Coronary artery (tissue), 2 donors: ENCODE measurements at regions not wholly inside any gene's neighbourhood (a gene's known extent, or its start where the extent isn't known, plus 50 kb on each side); places are given as distances from the start of the nearest gene placed in this dataset.

Experiments used
- DNase-seq: peaks from one replicate; pipeline ENCODE4 v3.0.0-alpha.2; 2017; ENCODE audit warnings: low spot score
- H3K27ac ChIP-seq, 2 donors: fragments of 200-600 bp; sonication (generic); one replicate each; pipeline ENCODE4 v1.5.1; 2016 to 2019
- H3K4me3 ChIP-seq: fragments of 200-600 bp; sonication (generic); 2 replicates; pipeline ENCODE4 v1.5.1; 2016; ENCODE audit warnings: mild to moderate bottlenecking, moderate library complexity
- CTCF ChIP-seq: fragments of 200-600 bp; sonication (generic); IDR thresholded peaks from one replicate; pipeline ENCODE4 v1.5.1; 2019; ENCODE audit warnings: antibody characterized with exemption

DNA sequence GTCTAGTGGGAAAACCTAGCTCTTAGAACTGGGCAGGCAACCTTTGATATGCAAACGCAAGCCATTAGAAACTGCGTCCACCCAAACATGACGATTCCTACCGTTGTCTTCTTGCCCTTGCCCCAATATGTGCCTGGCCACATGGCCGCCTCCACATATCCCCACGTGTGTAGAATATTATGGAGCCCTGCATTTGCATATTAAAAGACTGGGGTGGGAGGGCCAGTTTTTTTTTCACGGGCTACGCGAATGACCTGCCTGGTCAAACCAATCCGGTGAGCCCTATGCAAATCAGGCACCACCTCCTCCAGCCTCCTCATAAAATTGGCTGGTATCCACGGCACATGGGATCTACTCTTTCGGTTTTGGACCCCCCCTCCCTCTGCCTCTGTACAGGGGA is 381.0 kb upstream of the RGMA start:
- Histone ChIP-seq H3K4me3 (no peak overlapping the region), H3K27ac (no peak overlapping the region)
- TF ChIP-seq CTCF, result no peak
- no peak for DNase-seq

DNA sequence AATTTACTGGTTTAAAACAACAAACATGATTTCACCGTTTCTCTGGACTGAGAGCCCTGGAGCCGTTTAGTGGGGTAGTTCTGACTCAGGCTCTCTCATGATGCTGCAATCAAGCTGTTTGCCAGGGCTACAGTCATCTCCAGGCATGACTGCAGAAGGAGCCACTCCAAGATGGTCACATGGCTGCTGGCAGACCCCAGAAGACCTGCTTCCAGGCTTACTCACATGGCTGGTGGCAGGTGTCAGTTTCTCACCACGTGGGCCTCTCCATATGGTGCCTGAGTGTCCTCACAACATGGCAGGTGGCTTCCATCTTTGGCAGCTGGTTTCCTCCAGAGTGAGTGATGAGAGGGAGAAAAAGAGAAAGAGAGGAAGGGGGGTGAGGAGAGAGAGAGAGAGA is 378.3 kb upstream of the RGMA start:
- TF ChIP-seq CTCF, result no peak
- peak; percentile 82 for DNase-seq

GRCh38 chr15:93466380-93466779 is 377.4 kb upstream of the RGMA start:
- Histone ChIP-seq H3K4me3 (no peak overlapping the region), H3K27ac (no peak overlapping the region)
- TF ChIP-seq CTCF, result no peak
- no peak for DNase-seq

More for the DNA sequence above, 378.3 kb upstream of the RGMA start:
- H3K27ac ChIP-seq, result no peak overlapping the region
- no peak overlapping the region for H3K4me3 ChIP-seq

DNA sequence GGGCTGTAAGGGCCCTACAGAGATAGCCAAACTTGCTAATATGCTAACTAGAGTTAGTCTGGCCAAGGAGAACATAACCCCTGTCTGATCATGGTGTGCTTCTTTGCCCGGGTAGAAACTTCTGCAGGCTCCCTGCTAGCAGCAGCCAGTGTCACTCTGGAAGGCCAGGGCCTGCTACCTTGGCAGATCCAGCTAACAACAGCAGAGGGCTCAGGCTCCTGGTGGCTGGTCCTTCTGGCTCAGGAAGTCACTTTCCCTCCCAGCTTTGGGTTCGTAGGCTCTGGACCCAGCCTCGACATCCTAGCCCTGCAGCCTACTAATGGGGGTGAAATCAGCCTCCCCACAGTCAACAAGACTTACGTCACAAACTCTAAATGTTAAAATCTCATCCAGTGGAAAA is 373.7 kb upstream of the RGMA start:
- Histone ChIP-seq H3K27ac (no peak overlapping the region), H3K4me3 (no peak overlapping the region)
- TF ChIP-seq CTCF, result no peak
- no peak for DNase-seq

GRCh38 chr15:93460717-93461116 is 371.7 kb upstream of the RGMA start:
- H3K4me3 ChIP-seq, result no peak overlapping the region
- no peak overlapping the region for H3K27ac ChIP-seq
- TF ChIP-seq CTCF, result no peak
- DNase-seq, result no peak

GRCh38 chr15:93459396-93459795 is 370.4 kb upstream of the RGMA start:
- H3K4me3 ChIP-seq, result no peak overlapping the region
- no peak overlapping the region for H3K27ac ChIP-seq
- no peak for TF ChIP-seq CTCF
- no peak for DNase-seq

- no peak for DNase-seq
- H3K4me3 ChIP-seq, result no peak overlapping the region
- no peak overlapping the region for H3K27ac ChIP-seq
- no peak for TF ChIP-seq CTCF
Measured at GRCh38 chr15:93458597-93458996, 369.6 kb upstream of the RGMA start.
